ENCODE measurements at regions not wholly inside any gene's neighbourhood (a gene's known extent, or its start where the extent isn't known, plus 50 kb on each side); places are given as distances from the start of the nearest gene placed in this dataset.

GRCh38 chr18:33928231-33928630 lies 296.5 kb downstream of the NOL4 start:
- TF ChIP-seq, protein P1, sequence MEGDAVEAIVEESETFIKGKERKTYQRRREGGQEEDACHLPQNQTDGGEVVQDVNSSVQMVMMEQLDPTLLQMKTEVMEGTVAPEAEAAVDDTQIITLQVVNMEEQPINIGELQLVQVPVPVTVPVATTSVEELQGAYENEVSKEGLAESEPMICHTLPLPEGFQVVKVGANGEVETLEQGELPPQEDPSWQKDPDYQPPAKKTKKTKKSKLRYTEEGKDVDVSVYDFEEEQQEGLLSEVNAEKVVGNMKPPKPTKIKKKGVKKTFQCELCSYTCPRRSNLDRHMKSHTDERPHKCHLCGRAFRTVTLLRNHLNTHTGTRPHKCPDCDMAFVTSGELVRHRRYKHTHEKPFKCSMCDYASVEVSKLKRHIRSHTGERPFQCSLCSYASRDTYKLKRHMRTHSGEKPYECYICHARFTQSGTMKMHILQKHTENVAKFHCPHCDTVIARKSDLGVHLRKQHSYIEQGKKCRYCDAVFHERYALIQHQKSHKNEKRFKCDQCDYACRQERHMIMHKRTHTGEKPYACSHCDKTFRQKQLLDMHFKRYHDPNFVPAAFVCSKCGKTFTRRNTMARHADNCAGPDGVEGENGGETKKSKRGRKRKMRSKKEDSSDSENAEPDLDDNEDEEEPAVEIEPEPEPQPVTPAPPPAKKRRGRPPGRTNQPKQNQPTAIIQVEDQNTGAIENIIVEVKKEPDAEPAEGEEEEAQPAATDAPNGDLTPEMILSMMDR (conservative IDR thresholded peaks at IDR 0.05; ENCODE audit: low read depth in 2 of 2) = no peak
- TF ChIP-seq NANOG (IDR thresholded peaks at IDR 0.05; ENCODE audit: borderline replicate concordance) (no peak), POLR2AphosphoS5 (IDR thresholded peaks at IDR 0.05; ENCODE audit: low read depth) (no peak), EZH2 (IDR thresholded peaks at IDR 0.05; ENCODE audit: low read depth, unreplicated experiment) (no peak), JUNB (IDR thresholded peaks at IDR 0.05; ENCODE audit: unreplicated experiment) (no peak)
- TF ChIP-seq, protein P2, sequence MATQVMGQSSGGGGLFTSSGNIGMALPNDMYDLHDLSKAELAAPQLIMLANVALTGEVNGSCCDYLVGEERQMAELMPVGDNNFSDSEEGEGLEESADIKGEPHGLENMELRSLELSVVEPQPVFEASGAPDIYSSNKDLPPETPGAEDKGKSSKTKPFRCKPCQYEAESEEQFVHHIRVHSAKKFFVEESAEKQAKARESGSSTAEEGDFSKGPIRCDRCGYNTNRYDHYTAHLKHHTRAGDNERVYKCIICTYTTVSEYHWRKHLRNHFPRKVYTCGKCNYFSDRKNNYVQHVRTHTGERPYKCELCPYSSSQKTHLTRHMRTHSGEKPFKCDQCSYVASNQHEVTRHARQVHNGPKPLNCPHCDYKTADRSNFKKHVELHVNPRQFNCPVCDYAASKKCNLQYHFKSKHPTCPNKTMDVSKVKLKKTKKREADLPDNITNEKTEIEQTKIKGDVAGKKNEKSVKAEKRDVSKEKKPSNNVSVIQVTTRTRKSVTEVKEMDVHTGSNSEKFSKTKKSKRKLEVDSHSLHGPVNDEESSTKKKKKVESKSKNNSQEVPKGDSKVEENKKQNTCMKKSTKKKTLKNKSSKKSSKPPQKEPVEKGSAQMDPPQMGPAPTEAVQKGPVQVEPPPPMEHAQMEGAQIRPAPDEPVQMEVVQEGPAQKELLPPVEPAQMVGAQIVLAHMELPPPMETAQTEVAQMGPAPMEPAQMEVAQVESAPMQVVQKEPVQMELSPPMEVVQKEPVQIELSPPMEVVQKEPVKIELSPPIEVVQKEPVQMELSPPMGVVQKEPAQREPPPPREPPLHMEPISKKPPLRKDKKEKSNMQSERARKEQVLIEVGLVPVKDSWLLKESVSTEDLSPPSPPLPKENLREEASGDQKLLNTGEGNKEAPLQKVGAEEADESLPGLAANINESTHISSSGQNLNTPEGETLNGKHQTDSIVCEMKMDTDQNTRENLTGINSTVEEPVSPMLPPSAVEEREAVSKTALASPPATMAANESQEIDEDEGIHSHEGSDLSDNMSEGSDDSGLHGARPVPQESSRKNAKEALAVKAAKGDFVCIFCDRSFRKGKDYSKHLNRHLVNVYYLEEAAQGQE (IDR thresholded peaks at IDR 0.05; ENCODE audit: unreplicated experiment) = no peak

Data from GM23338 (cell line).